GM12872 (cell line): ENCODE measurements at regions not wholly inside any gene's neighbourhood (a gene's known extent, or its start where the extent isn't known, plus 50 kb on each side); places are given as distances from the start of the nearest gene placed in this dataset.

Source experiments
- CTCF ChIP-seq: IDR thresholded peaks from 3 replicates; pipeline ENCODE4 v1.5.1; 2011; ENCODE audit warnings: low read depth, mild to moderate bottlenecking, low read length, moderate library complexity; ENCODE audit not compliant: insufficient read depth

GRCh38 chr20:11008444-11009033 lies 334.7 kb upstream of the JAG1 start:
- TF ChIP-seq CTCF = no peak

- TF ChIP-seq CTCF = no peak
Measured at GRCh38 chr20:11011653-11012052, 337.9 kb upstream of the JAG1 start.

GRCh38 chr20:11012975-11013374 lies 339.2 kb upstream of the JAG1 start:
- TF ChIP-seq CTCF = no peak

GRCh38 chr20:11013801-11014200 lies 340.0 kb upstream of the JAG1 start:
- TF ChIP-seq CTCF = no peak

- no peak for TF ChIP-seq CTCF
Measured at GRCh38 chr20:11015440-11015839, 341.6 kb upstream of the JAG1 start.

GRCh38 chr20:11017446-11017845 lies 343.6 kb upstream of the JAG1 start:
- no peak for TF ChIP-seq CTCF

- TF ChIP-seq CTCF = no peak
Measured at GRCh38 chr20:11018668-11019170, 344.9 kb upstream of the JAG1 start.
